Erythroblast (primary cell): ENCODE measurements at regions not wholly inside any gene's neighbourhood (a gene's known extent, or its start where the extent isn't known, plus 50 kb on each side); places are given as distances from the start of the nearest gene placed in this dataset.
"Not testable (repeated sequence)": the region's sequence is repeated elsewhere in the genome, so short reads cannot be mapped to it uniquely, and the experiment has no call there.

Experiments used
- GATA1 ChIP-seq: IDR thresholded peaks from 2 replicates; pipeline ENCODE4 v1.6.1; 2011; ENCODE audit warnings: low read depth, mild to moderate bottlenecking, control low read depth, low read length, moderate library complexity
- POLR2A ChIP-seq: IDR thresholded peaks from 2 replicates; pipeline ENCODE4 v1.6.1; 2011; ENCODE audit warnings: mild to moderate bottlenecking, low read length

DNA sequence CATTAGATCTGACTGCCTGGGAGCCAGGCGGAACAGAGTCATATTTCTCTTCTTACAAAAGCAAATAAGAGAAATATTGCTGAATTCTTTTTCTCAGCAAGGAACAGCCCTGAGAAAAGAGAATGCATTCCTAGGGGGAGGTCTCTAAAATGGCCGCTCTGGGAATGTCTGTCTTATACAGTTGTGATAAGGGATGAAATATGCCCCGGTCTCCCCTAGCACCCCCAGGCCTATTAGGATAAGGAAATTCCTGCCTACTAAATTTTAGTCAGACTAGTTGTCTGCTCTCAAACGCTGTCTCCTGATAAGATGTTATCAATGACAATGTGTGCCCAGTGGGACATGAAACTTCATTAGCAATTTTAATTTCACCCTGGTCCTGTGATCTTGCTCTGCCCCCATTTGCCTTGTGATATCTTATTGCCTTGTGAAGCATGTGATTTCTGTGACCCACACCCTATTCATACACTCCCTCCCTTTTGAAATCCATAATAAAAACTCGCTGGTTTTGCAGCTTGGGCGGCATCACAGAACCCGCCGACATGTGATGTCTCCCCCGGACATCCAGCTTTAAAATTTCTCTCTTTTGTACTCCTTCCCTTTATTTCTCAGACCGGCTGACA is 56.8 kb upstream of the TMEM97 start:
- TF ChIP-seq POLR2A, GATA1: not testable (repeated sequence)
